Panc1 (cell line): ENCODE measurements at regions not wholly inside any gene's neighbourhood (a gene's known extent, or its start where the extent isn't known, plus 50 kb on each side); places are given as distances from the start of the nearest gene placed in this dataset.
"Not testable (repeated sequence)": the region's sequence is repeated elsewhere in the genome, so short reads cannot be mapped to it uniquely, and the experiment has no call there.

Source experiments
- CTCF ChIP-seq: fragments of 450-650 bp; IDR thresholded peaks from 2 replicates; pipeline ENCODE4 v1.5.1; 2017; ENCODE audit warnings: mild to moderate bottlenecking
- POLR2AphosphoS5 ChIP-seq: IDR thresholded peaks from 2 replicates; pipeline ENCODE4 v1.6.1; 2012; ENCODE audit warnings: mild to moderate bottlenecking, low read depth, low read length, moderate library complexity
- REST ChIP-seq, 2 experiments: IDR thresholded peaks; 2 replicates each; pipeline ENCODE4 v1.6.1; 2011 to 2012; ENCODE audit warnings: low read depth in 2 of 2, control low read depth in 1 of 2, low read length in 1 of 2, mild to moderate bottlenecking in 1 of 2, moderate library complexity in 1 of 2; ENCODE audit not compliant: insufficient read depth in 1 of 2
- SIN3A ChIP-seq: IDR thresholded peaks from 2 replicates; pipeline ENCODE4 v1.6.1; 2012; ENCODE audit warnings: low read depth, mild to moderate bottlenecking, low read length, moderate library complexity, borderline replicate concordance; ENCODE audit not compliant: insufficient read depth
- TCF7L2 ChIP-seq: IDR thresholded peaks from 2 replicates; pipeline ENCODE4 v1.6.1; 2011; ENCODE audit warnings: mild to moderate bottlenecking, low read depth, low read length, inconsistent platforms

GRCh38 chr3:194191850-194192249, 55.9 kb downstream of the HES1 start:
- TF ChIP-seq CTCF; REST (IDR thresholded peaks at IDR 0.05; ENCODE audit: insufficient read depth in 1 of 2, low read depth in 2 of 2, low read length in 1 of 2); SIN3A; POLR2AphosphoS5; TCF7L2: not testable (repeated sequence)
